NCI-H2081 treated with DMSO at 0.1 percent for 48 hours (cell line): ENCODE measurements at regions not wholly inside any gene's neighbourhood (a gene's known extent, or its start where the extent isn't known, plus 50 kb on each side); places are given as distances from the start of the nearest gene placed in this dataset.
"Not testable (repeated sequence)": the region's sequence is repeated elsewhere in the genome, so short reads cannot be mapped to it uniquely, and the experiment has no call there.

Experiments used
- DNase-seq: peaks from one replicate; lab custom pipeline; 2025; lab: John Stamatoyannopoulos, UW

GRCh38 chr7:65800890-65801341, 72.0 kb upstream of the VKORC1L1 start:
- no peak for DNase-seq

GRCh38 chr7:65804887-65805286, 68.0 kb upstream of the VKORC1L1 start:
- DNase-seq, result no peak

GRCh38 chr7:65807067-65807466, 65.8 kb upstream of the VKORC1L1 start:
- DNase-seq, result not testable (repeated sequence)

- DNase-seq, result no peak
These were observed 63.5 kb upstream of the VKORC1L1 start for GRCh38 chr7:65809259-65809981.

GRCh38 chr7:65809982-65810288, 62.9 kb upstream of the VKORC1L1 start:
- DNase-seq, result no peak

- DNase-seq, result no peak
These were observed 60.6 kb upstream of the VKORC1L1 start for GRCh38 chr7:65812281-65812680.

- DNase-seq, result not testable (repeated sequence)
These were observed 58.2 kb upstream of the VKORC1L1 start for GRCh38 chr7:65814556-65815167.

GRCh38 chr7:65820287-65820950, 52.5 kb upstream of the VKORC1L1 start:
- no peak for DNase-seq
